ENCODE measurements at regions not wholly inside any gene's neighbourhood (a gene's known extent, or its start where the extent isn't known, plus 50 kb on each side); places are given as distances from the start of the nearest gene placed in this dataset.

DNA sequence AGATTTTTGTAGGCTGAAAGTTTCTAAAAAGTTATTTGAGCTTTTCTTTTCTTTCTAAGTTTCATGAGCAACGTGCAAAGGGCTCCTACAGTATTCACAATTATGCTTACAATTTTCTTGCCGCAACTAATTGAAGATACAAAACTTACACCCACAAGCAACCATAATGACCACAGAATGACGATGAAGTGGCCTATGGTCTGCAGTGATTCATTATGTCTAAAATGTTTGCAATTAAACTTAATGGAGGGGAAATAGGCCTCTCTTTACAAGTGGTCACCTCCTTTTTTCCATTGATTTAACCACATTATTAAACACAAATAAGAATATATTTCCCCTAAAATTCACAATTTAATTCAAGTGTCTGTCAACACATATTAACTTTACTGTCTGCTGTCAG lies 732.6 kb upstream of the FLRT2 start:
- no peak for DNase-seq

DNA sequence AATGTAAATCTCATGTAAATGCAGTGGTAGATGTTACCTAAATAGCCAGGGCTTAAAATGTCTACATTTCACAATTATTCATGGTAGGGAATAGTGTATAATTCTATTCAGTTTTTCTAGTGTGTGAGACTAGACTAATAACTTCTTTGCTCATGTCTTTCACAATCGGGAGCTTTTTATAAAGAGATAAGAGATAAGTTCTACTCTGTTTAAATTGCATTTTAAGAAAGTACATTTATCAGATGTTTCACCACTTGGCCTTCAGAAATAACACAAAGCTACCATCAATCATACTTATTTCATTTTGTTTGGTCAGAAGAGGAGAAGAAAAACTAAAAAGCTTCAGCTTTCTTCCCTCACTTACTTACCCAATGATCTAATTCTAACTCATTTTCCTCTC lies 725.5 kb upstream of the FLRT2 start:
- DNase-seq = no peak

DNA sequence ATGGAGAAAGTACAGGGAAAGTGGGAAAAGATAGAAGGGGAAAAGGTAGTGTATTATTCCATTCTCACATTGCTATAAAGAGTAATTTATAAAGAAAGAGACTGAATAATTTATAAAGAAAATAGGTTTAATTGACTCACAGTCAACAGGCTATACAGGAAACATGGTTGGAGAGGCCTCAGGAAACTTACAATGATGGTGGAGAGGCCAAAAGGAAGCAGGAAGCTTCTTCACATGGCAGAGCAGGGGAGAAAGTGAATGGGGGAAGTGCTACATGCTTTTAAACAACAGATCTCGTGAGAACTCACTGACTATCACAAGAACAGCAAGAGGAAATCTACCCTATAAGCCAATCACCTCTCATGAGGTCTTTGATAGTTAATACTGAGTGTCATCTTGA lies 725.0 kb upstream of the FLRT2 start:
- no peak for DNase-seq

DNA sequence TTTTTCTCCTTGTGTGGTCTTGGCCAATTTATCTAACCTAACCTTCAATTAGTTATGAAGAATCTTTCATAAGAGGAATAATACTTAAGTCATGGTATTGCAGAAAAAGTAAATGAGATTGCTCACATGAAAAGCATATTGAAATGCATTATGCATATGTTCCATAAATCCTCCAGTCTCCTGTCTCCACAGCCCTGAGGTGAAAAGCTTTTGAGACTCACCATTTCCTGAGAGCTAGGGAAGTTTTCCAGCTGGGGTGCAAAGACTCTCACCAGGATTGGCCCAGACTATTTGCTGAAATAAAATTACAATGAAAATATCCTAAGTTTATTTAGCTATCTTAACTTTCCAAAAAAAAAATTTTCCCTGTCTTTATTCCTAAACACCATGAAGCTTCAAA lies 723.8 kb upstream of the FLRT2 start:
- no peak for DNase-seq

DNA sequence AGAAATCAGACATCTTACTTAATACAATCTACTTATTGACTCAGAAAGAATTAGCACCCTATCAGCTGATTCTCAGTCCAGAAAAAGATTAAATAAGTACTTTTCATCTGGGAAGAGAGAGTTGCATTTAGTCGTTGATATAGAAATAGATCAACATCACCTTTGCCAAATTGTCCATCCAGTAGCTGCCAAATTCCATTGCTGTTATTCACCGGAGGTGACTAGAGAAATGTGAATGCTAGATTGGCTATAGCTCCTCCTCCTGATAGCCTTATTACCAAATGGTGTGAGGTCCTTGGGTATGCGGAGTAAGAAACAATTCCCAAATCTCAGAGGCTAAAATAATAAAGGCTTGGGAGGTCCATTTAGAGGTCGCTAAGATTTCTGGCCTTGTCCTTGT lies 723.3 kb upstream of the FLRT2 start:
- DNase-seq = no peak

DNA sequence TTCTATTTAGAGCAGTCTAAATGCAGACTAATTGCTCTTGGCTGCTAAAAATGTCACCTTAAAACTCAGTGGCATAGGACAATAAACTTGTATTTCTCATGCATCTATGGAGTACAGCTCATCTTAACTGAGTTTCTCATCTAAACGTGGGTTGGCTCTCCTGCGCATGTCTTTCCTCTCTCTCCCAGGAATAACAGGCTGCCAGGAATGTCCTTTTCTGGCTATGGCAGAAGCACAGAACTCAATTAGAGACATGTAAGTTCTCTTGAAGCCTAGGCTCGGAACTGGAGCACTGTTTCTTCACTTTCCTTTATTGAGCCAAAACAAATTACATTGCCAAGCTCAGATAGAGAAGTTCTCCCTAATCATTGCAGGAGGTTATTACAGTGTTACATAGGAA lies 722.3 kb upstream of the FLRT2 start:
- no peak for DNase-seq

DNA sequence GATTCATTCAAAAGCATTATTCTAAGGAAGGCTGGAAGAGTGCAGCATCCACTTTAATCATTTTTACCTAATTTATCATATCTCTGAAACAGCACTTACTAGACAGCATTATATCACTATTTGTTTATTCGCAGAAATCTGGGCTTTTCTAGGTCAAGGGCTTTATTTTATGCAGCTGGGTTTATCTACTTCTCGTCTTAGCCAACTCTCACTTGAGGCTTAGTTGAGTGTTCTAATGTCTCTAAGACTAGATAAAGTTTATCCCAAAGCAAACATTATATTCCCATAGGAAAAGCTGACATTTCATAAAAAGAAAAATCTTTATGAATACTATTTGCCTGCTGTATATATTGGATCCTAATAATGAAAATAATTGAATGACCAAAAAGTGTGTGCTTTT lies 720.8 kb upstream of the FLRT2 start:
- no peak for DNase-seq

DNA sequence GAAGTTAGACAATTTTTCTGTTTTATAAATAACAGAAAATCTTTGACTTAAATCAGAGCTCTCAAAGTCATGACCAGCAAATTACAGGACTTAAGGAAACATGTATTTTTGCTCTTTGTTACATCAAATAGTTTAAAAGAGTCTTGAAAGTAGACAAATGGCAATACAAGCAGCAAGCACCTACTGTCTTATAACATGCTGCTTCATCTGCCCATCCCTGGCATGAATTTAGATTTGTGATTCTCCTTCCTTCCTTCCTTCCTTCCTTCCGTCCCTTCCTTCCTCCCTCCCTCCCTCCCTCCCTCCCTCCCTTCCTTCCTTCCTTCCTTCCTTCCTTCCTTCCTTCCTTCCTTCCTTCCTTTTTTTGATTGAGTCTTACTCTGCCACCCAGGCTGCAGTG lies 715.6 kb upstream of the FLRT2 start:
- no peak for DNase-seq

DNA sequence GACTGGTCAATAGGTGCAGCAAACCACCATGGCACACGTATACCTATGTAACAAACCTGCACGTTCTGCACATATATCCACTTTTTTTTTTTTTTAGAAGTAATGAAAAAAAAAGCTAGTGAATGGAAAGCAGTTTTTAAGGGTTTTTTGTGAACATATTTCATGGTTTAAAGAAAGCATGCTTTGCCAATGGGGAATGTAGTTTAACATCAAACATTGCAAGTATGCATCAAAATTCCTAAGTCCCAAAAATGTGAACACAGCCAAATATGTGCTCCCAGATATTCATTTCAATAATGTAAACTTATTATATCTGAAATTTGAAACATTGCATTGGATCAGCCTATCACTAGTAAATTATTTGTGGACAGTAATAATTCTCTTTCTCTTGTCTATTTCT lies 710.4 kb upstream of the FLRT2 start:
- no peak for DNase-seq

DNA sequence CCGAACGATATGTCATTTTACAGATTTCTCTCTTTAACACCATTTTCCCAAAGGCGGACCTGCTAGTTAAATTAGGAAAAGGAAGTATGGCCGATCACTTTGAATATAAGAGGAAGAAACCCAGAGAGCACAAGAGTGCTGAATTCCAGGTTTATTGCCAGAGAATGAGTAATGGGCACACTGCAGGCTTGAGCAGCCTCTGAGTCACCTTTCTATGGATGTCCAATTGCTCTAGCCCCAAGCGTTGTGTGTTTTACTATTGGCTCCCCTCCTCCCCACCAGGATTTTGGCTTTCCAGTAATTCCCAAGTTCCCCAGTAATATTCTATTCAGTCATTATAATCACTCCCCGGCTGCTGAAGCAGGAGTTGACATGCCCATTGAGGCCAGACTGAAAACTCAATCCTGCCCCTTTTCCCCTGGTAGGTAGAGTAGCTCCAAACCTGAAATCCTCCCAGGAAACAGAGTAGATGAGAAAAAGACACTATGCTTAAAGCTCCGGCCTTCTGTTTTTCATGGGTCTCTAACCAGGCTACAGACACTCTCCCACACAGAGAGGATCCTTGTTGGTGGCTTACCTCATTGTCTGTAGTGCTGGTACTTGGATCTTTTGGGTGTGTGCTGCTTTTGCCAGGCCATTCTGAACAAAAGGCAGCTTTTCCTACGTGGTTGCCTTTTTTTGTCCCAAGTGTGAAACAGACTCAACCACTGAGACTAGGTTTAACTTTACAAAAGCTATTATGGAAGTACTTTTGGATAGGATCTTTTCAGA lies 704.3 kb upstream of the FLRT2 start:
- DNase-seq = no peak

DNA sequence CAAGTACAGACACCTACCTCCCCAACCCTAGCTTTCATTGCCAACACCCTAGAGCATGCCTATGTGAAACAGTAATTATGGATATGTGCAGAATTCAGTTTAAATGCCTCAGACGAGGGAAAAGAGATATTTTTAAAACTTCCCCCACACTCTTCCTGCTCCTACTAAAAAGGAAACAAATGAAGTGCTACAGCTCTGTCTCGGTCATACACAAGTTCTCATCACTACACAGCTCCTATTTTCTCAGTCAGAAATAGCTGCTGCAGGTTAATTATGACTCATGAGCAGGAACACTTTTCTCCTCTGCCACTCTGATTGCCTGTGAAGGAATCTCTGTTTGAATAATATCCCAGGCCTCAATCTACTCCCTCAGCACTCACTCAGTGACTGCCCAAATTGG lies 703.6 kb upstream of the FLRT2 start:
- no peak for DNase-seq

DNA sequence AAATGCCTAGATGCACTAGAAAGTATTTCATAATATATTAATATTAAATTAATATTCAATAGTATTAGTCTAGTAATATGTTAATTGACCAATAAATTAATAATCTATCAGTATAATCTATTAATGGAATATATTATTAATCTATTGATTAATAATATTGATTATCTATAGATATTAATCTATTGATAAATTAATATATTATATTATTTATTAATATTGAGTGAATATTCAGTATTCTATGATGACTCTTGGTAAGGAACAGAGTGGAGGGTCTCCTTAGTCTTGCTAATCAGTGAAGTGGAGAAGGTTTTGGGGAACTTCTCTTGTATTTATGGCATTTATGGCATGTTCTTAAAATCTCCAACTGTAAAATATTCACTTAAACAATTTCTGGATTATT lies 679.3 kb upstream of the FLRT2 start:
- DNase-seq = no peak

DNA sequence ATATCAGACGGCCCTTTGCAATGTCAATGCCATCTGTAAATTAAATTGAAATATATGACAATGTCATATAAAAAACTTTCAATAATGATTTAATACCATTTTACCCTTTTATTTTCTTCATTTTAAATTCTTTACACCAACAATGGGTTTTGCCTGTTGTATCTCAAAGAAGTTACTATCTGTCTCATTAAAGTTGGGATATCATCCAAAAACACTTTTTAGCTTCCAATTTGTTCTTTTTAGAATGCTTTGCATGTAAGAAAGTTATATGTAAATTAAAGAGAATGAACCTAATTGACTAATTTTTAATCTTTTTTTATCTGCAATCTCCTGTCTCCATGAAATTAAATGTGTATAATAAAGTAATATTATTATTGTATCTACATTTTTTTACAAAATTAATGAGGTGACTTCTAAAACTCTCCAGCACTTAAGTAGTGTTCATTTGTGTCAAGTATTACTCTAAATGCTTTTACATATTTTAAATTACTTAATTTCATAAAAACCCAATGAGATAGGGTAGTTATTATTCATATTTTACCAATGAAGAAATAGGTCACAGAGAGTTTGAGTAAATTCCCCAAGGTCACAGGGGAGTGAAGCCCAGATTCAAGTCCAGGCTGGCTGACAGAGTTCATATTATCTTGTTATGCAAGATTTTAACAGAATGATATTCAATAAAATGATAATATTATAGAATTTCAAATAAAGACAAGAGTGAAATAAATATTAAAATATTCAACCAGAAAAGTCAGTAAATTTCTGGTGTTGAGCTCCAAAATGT lies 673.0 kb upstream of the FLRT2 start:
- no peak for DNase-seq

DNA sequence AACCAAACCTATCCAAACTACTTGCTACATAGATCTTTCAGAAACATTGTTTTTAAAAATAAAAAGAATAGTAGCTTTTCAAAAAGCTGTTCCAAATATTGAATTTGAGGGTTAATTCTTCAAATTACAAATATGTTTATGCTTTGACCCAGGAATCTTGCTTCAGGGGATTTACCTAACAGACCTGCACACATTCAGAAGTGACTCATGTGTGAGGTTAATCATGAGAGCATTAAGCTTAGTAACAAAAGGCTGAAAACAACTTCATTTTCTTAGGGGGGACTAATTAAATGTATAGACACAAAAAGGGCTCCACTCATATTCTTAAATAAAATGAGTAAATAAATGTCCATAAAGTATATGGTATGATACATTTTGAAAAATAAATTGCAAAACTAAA lies 672.4 kb upstream of the FLRT2 start:
- DNase-seq = no peak

DNA sequence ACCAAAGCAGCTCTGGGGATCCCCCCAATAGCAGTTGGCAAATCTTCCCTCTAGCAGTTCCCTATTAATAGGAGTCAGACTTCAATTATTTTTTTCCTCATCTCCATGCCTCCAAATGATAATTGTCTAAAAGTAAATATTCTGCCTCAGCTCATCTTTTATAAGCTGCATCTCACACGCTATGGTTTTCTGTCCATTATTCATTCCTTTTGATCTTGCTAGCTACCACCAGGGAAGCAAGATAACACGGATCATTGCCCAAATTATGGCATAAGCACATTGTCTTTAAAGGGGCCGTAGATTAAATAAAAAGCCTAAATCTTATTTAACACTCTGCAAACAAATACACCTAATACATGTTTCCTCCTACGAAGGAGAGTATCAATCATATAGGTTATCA lies 670.8 kb upstream of the FLRT2 start:
- no peak for DNase-seq

DNA sequence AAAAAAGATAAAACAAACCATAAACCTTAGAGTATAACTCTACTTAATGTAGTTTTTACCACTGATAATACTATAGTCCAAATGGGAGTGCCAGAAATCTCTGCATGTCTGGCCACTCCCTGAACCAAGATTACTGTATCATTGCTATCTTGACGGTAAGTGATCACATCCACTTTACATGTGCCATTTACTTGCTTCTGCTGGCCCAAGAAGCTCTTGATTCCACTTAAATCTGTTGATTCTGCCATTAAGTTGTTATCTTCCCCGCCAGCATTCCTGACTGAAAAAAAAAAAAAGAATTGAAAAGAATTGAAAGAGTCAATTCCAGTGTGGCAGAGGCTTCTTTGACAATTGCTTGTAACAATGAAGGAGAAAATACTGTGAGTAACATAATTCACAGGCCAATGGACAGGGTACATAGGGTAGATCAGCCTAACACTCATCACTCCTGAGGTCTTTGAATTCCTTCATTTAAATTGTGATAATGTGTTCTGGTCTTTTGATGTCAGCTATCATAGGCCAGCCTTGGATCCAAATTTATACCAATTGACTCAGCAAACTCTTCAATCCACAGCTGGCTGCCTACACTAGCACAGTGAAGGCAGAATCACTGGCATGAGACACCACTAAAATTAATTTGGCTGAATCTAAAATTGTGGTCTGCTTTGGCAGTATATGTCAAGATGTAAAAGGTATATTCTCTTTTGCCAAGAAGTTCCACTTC lies 665.2 kb upstream of the FLRT2 start:
- DNase-seq = no peak

DNA sequence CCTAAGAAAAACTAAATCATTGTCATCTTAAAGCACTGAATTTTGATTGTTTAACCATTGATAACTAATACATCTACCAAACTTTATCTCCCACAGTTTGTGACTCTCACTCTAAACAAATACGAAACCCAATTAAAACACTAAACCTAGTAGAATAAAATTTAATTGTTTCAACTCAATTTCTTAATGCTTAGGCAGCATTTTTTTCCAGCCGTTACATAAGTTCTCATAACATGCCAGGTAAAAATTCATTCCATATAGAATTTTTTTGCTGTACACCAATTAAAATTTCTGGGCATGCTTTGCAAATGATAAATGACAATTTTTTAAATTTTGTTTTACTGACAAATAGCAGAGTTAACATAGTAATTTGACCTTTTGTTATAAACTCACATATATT lies 658.2 kb upstream of the FLRT2 start:
- no peak for DNase-seq

DNA sequence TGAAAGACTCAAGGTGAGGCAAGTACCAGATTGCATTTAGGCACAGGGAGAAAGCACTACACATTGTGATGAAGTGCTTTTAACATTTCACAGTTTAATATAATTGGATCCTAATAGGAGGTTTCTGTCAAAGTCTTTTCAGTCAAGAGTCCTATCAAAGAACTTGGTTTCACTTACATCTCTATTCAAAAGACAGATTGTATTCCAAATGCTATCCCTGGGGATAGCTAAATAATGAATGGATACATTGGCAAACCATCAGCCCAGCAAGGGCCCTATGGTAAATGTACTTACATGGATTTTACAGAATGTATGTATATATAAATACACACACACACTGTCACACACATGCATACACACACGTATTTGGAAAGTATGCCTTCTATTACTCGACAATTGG lies 655.5 kb upstream of the FLRT2 start:
- DNase-seq = no peak

DNA sequence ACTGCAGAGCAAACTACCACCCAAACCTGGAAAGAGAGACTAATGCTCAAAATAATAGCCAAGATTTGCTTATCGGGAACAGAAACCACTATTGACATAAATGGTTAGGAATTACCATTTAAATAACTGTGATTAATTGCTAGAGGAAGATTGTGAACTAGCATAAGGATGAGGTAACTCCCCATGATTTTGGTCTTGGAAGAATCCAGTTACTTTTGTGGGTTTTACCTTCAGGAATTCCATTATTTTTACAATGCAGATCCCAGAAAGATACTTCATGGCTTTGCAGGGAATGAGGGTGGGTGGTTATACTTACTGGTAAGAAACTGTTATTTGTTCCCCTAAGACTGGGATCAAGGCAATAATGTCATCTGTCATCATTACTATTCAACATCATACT lies 652.9 kb upstream of the FLRT2 start:
- DNase-seq = no peak

DNA sequence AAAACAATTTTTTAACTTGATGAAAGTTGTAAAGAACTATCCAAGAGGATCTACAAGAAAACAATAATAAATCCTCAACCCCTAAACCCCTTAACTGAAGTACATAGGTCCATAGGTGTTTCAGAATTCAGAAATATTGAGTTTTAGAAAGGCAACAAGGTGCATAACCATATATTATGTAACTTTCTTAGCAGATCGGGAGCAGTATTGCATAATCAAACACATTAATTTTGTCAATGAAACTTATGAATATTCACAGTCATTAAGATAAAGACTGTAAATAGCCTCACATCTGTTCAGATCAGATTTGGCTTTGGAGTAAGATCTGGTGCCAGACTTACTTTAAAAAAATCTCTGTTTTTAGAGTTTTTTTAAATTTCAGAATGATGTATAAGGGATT lies 647.1 kb upstream of the FLRT2 start:
- no peak for DNase-seq

DNA sequence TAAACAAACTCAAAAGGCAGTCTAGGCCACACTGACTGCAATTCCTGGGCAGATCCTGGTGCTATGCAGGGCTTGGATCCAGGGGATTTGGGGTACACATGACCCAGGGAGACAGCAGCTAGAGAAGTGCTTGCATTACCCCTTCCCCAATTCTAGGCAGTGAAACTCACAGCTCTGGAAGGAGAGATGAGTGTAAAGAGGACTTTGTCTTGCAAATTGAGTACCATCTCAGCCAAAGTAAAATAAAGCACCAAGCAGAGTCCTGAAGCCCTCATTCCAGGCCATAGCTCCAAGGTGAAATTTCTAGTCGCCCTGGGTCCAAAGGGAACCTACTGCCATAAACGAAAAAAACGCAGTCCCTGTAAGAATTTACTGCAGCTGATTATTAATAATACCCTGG lies 644.9 kb upstream of the FLRT2 start:
- DNase-seq = no peak

DNA sequence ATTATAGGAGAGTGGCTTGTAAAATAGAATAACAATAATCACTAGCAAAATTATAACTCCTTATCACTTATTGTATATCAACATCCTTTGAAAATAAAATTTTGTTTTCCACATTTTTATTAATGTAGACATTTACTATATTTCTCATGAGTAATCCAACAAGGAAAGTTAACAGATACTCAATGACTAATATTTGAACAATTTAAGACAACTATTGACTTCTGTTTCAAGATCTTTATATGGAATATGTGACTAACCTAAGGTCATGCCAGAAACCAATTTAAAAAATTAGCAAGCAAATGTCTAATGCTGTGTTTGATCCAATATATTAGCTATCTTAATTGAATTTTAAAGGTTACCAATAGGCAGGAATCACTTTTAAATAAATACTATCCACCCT lies 638.5 kb upstream of the FLRT2 start:
- DNase-seq = no peak

DNA sequence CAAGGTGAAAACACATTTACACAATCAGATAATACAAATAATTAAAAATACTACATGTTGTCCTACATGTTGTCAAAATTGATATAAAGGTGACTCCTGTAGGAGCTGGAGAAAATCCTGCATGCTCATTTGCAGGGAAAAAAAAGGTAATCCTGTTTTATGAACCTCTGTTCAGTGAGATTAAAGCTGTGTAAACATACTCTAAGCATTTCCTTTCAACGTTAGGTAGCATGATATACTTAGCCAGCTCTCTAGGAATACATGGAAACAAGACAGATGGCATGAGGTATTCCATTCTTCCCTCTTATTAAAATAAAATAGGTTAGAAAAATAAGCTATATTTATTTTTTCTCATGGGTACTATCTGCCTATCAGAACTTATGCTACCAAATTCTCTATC lies 635.7 kb upstream of the FLRT2 start:
- DNase-seq = no peak

DNA sequence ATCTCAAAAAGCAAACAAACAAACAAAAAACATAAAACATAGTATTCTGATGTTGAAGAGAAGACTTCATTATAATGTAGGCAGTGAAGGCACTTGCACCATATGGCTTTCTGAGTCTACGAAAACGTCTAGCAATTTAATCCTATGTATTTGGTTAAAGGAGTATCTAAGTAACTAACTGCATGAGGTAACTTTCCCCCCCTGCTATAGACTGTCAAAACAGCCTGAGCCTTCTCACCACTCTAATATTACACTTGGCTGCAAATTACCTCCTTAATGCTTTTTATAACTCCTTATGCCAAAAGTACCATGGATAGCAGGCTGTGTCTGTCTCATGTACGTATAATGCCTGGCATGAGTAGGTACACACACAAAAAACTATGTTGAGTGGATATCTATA lies 607.6 kb upstream of the FLRT2 start:
- no peak for DNase-seq
